DOHH2 (cell line): ENCODE measurements at regions not wholly inside any gene's neighbourhood (a gene's known extent, or its start where the extent isn't known, plus 50 kb on each side); places are given as distances from the start of the nearest gene placed in this dataset.

Experiments
- H3F3A ChIP-seq: fragments of 200-600 bp; sonication (generic), shearing (Covaris generic); 2 replicates; pipeline ENCODE4 v1.6.0; 2016; ENCODE audit warnings: antibody characterized with exemption, mild to moderate bottlenecking; ENCODE audit not compliant: control insufficient read depth, insufficient read depth
- H3K27ac ChIP-seq: fragments of 200-600 bp; sonication (generic); 2 replicates; pipeline ENCODE4 v1.5.1; 2014; ENCODE audit warnings: low read depth, mild to moderate bottlenecking, low read length, moderate library complexity
- H3K27me3 ChIP-seq: fragments of 200-600 bp; sonication (generic); 2 replicates; pipeline ENCODE4 v1.6.1; 2014; ENCODE audit warnings: mild to moderate bottlenecking, low read length, mixed read lengths; ENCODE audit not compliant: control insufficient read depth
- H3K36me3 ChIP-seq: fragments of 200-600 bp; sonication (generic); 2 replicates; pipeline ENCODE4 v1.6.1; 2014; ENCODE audit warnings: mild to moderate bottlenecking, low read length, moderate library complexity, mixed read lengths; ENCODE audit not compliant: control insufficient read depth
- H3K4me1 ChIP-seq: fragments of 200-600 bp; sonication (generic); 2 replicates; pipeline ENCODE4 v1.6.1; 2014; ENCODE audit warnings: mild to moderate bottlenecking, low read length, mixed read lengths; ENCODE audit not compliant: control insufficient read depth
- H3K4me2 ChIP-seq: fragments of 200-600 bp; sonication (generic); 2 replicates; pipeline ENCODE4 v1.6.0; 2014; ENCODE audit warnings: mild to moderate bottlenecking, low read length, moderate library complexity
- H3K4me3 ChIP-seq: fragments of 200-600 bp; sonication (generic); 2 replicates; pipeline ENCODE4 v1.5.1; 2014; ENCODE audit warnings: mild to moderate bottlenecking, low read length, mixed read lengths
- H3K79me2 ChIP-seq: fragments of 200-600 bp; sonication (generic); 2 replicates; pipeline ENCODE4 v1.6.1; 2014; ENCODE audit warnings: mild to moderate bottlenecking, low read length, mixed read lengths; ENCODE audit not compliant: control insufficient read depth
- H3K9me2 ChIP-seq: fragments of 200-600 bp; sonication (generic); replicated peaks from 2 replicates; pipeline ENCODE4 v1.6.1; 2014; ENCODE audit warnings: mild to moderate bottlenecking, low read length, mixed read lengths; ENCODE audit not compliant: control insufficient read depth
- H3K9me3 ChIP-seq: fragments of 200-600 bp; sonication (generic); 2 replicates; pipeline ENCODE4 v1.6.1; 2014; ENCODE audit warnings: antibody characterized with exemption, low read length, mixed read lengths; ENCODE audit not compliant: control insufficient read depth, insufficient read depth
- H4K20me1 ChIP-seq: fragments of 200-600 bp; sonication (generic); 2 replicates; pipeline ENCODE4 v1.6.0; 2014; ENCODE audit warnings: low read depth, mild to moderate bottlenecking, antibody characterized with exemption, low read length, moderate library complexity; ENCODE audit not compliant: control insufficient read depth, insufficient read depth
- CTCF ChIP-seq: fragments of 200-600 bp; sonication (generic); IDR thresholded peaks from one replicate; pipeline ENCODE4 v1.5.1; 2014; ENCODE audit warnings: antibody characterized with exemption, mild to moderate bottlenecking, low read depth, low read length; ENCODE audit not compliant: poor library complexity, severe bottlenecking
- EZH2phosphoT487 ChIP-seq: fragments of 200-600 bp; sonication (generic); IDR thresholded peaks from 2 replicates; pipeline ENCODE4 v1.6.1; 2017; ENCODE audit warnings: borderline replicate concordance, mild to moderate bottlenecking, antibody characterized with exemption, low read length, moderate library complexity, mixed read lengths

DNA sequence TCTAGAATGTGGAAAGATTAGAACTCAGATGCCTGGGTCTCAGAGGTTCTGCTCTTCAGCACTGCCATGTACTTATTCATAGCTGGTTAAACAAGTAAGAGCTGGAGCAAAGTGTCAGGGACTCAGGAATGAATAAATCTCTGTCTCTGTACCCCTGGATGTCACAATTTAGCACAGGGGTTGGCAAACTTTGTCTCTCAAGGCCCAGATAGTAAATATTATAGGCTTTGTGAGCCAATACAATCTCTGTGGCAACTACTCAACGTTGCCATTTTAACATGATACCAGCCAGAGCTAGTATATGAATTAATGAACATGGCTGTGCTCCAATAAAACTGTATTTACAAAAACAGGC, 220.3 kb upstream of the MON1B start:
- no peaks in the 10 kb centered on the region for H3K27me3 ChIP-seq
- no peak overlapping the region for H3K4me2 ChIP-seq
- TF ChIP-seq CTCF (no peak), EZH2phosphoT487 (no peak)
- H3F3A ChIP-seq: no peaks in the 10 kb centered on the region; the same call in 1 of the 2 replicates
- no peak overlapping the region for H3K27ac ChIP-seq
- peaks cover 5% of the 10 kb centered on the region for H3K36me3 ChIP-seq
- no peaks in the 10 kb centered on the region for H3K79me2 ChIP-seq
- no peak overlapping the region for H3K4me3 ChIP-seq
- H3K9me2 ChIP-seq: no peaks in the 10 kb centered on the region
- no peaks in the 10 kb centered on the region for H4K20me1 ChIP-seq
- peaks cover 4% of the 10 kb centered on the region for H3K4me1 ChIP-seq
- peaks cover 12% of the 10 kb centered on the region; the same call in 1 of the 2 replicates for H3K9me3 ChIP-seq

- no peak overlapping the region; the same call in 1 of the 2 replicates for H3K4me2 ChIP-seq
- no peak overlapping the region for H3K4me3 ChIP-seq
- H3F3A ChIP-seq: no peaks in the 10 kb centered on the region; the same call in 1 of the 2 replicates
- H3K27me3 ChIP-seq: no peaks in the 10 kb centered on the region
- H3K79me2 ChIP-seq: no peaks in the 10 kb centered on the region
- H3K4me1 ChIP-seq: peaks cover 13% of the 10 kb centered on the region
- no peak overlapping the region for H3K27ac ChIP-seq
- H3K9me3 ChIP-seq: no peaks in the 10 kb centered on the region
- TF ChIP-seq CTCF: no peak
- no peak for TF ChIP-seq EZH2phosphoT487
- H4K20me1 ChIP-seq: no peaks in the 10 kb centered on the region
- H3K9me2 ChIP-seq: no peaks in the 10 kb centered on the region
- no peaks in the 10 kb centered on the region for H3K36me3 ChIP-seq
Measured at GRCh38 chr16:76976101-76976500, 214.9 kb upstream of the MON1B start.

- Histone ChIP-seq H3K4me2 (no peak overlapping the region), H3K27me3 (no peaks in the 10 kb centered on the region), H3K4me1 (peaks cover 13% of the 10 kb centered on the region), H4K20me1 (no peaks in the 10 kb centered on the region), H3K79me2 (no peaks in the 10 kb centered on the region), H3K4me3 (no peak overlapping the region), H3K9me3 (no peaks in the 10 kb centered on the region), H3K9me2 (no peaks in the 10 kb centered on the region), H3F3A (no peaks in the 10 kb centered on the region; the same call in 1 of the 2 replicates), H3K27ac (no peak overlapping the region), H3K36me3 (no peaks in the 10 kb centered on the region)
- no peak for TF ChIP-seq EZH2phosphoT487
- no peak for TF ChIP-seq CTCF
Measured at GRCh38 chr16:76976756-76977155, 214.2 kb upstream of the MON1B start.

DNA sequence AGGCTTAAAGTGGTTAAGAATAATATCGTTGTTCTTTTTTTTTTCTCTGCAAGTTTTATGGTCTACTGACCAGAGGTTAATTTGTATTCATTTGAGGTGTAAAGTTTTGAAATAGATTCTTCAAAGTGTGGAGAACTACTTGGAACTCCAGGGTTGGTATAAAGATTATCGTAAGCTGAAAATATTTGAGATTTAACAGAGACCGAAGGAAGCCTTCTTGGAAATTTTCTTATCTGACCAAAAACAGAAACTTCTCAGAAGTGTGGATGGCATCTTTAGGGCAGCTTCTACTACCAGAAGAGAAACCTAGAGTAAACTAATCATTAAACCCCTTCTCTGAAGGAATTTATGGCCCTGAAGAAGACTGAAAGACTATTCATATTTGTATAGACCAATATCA, 206.8 kb upstream of the MON1B start:
- H4K20me1 ChIP-seq: no peaks in the 10 kb centered on the region
- peaks cover 22% of the 10 kb centered on the region for H3K4me1 ChIP-seq
- TF ChIP-seq CTCF (no peak), EZH2phosphoT487 (no peak)
- H3K27ac ChIP-seq: no peak overlapping the region
- peaks cover 11% of the 10 kb centered on the region; the same call in 1 of the 2 replicates for H3K9me3 ChIP-seq
- no peaks in the 10 kb centered on the region for H3K9me2 ChIP-seq
- no peaks in the 10 kb centered on the region for H3F3A ChIP-seq
- no peak overlapping the region for H3K4me2 ChIP-seq
- H3K4me3 ChIP-seq: no peak overlapping the region
- H3K27me3 ChIP-seq: no peaks in the 10 kb centered on the region
- 0 out of 2 replicates have a peak, but pooled peaks cover 2% of the 10 kb centered on the region for H3K36me3 ChIP-seq
- no peaks in the 10 kb centered on the region for H3K79me2 ChIP-seq
